Ishikawa (cell line): ENCODE measurements at regions not wholly inside any gene's neighbourhood (a gene's known extent, or its start where the extent isn't known, plus 50 kb on each side); places are given as distances from the start of the nearest gene placed in this dataset.

Experiments
- CEBPB ChIP-seq: IDR thresholded peaks from 2 replicates; pipeline ENCODE4 v1.6.1; 2012
- CREB1 ChIP-seq: IDR thresholded peaks from 2 replicates; pipeline ENCODE4 v1.6.1; 2012; ENCODE audit warnings: low read depth
- EGR1 ChIP-seq: IDR thresholded peaks from 2 replicates; pipeline ENCODE4 v1.6.1; 2012
- EP300 ChIP-seq: IDR thresholded peaks from 2 replicates; pipeline ENCODE4 v1.6.1; 2012; ENCODE audit warnings: borderline replicate concordance
- FOXM1 ChIP-seq: IDR thresholded peaks from 2 replicates; pipeline ENCODE4 v1.6.1; 2012; ENCODE audit warnings: low read depth, borderline replicate concordance
- NFIC ChIP-seq: IDR thresholded peaks from 2 replicates; pipeline ENCODE4 v1.6.1; 2012
- RAD21 ChIP-seq: IDR thresholded peaks from 2 replicates; pipeline ENCODE4 v1.6.1; 2012; ENCODE audit warnings: low read depth
- TAF1 ChIP-seq: IDR thresholded peaks from 2 replicates; pipeline ENCODE4 v1.6.1; 2012; ENCODE audit warnings: low read depth, mild to moderate bottlenecking
- TCF12 ChIP-seq: IDR thresholded peaks from 2 replicates; pipeline ENCODE4 v1.6.1; 2012; ENCODE audit warnings: low read depth
- TEAD4 ChIP-seq: IDR thresholded peaks from 2 replicates; pipeline ENCODE4 v1.6.1; 2012
- USF1 ChIP-seq: IDR thresholded peaks from 2 replicates; pipeline ENCODE4 v1.6.1; 2012
- YY1 ChIP-seq: IDR thresholded peaks from 2 replicates; pipeline ENCODE4 v1.6.1; 2012; ENCODE audit warnings: low read depth
- ZBTB7A ChIP-seq: IDR thresholded peaks from 2 replicates; pipeline ENCODE4 v1.6.1; 2012; ENCODE audit warnings: low read depth
- TF ChIP-seq, protein P1 (sequence below): IDR thresholded peaks from 2 replicates; pipeline ENCODE4 v1.6.1; 2012
- TF ChIP-seq, protein P2 (sequence below): IDR thresholded peaks from 2 replicates; pipeline ENCODE4 v1.6.1; 2012; ENCODE audit warnings: low read depth, mild to moderate bottlenecking

DNA sequence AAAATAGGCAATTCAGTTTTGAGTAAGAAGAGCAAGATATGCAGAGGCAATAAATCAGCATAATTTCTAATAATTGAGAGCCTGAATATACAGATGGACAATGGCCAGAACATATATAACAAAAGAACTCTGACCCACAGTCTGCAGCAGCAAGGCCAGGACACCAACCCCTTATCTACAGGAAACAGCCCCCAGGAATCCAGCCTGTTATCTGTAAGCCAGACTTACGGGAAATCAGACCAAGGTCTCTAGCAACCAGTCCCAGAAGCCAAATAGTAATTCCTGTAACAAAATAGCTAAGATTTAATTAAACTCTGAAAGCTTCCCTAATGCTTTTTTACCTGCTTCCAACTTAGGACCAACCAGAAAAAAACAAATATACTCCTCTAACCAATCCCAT lies 434.5 kb upstream of the GYPC start:
- TF ChIP-seq, protein P1, sequence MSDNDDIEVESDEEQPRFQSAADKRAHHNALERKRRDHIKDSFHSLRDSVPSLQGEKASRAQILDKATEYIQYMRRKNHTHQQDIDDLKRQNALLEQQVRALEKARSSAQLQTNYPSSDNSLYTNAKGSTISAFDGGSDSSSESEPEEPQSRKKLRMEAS = no peak
- TF ChIP-seq EGR1 = no peak
- no peak for TF ChIP-seq EP300
- no peak for TF ChIP-seq YY1
- no peak for TF ChIP-seq RAD21
- TF ChIP-seq ZBTB7A = no peak
- no peak for TF ChIP-seq TAF1
- TF ChIP-seq CEBPB = no peak
- TF ChIP-seq, protein P2, sequence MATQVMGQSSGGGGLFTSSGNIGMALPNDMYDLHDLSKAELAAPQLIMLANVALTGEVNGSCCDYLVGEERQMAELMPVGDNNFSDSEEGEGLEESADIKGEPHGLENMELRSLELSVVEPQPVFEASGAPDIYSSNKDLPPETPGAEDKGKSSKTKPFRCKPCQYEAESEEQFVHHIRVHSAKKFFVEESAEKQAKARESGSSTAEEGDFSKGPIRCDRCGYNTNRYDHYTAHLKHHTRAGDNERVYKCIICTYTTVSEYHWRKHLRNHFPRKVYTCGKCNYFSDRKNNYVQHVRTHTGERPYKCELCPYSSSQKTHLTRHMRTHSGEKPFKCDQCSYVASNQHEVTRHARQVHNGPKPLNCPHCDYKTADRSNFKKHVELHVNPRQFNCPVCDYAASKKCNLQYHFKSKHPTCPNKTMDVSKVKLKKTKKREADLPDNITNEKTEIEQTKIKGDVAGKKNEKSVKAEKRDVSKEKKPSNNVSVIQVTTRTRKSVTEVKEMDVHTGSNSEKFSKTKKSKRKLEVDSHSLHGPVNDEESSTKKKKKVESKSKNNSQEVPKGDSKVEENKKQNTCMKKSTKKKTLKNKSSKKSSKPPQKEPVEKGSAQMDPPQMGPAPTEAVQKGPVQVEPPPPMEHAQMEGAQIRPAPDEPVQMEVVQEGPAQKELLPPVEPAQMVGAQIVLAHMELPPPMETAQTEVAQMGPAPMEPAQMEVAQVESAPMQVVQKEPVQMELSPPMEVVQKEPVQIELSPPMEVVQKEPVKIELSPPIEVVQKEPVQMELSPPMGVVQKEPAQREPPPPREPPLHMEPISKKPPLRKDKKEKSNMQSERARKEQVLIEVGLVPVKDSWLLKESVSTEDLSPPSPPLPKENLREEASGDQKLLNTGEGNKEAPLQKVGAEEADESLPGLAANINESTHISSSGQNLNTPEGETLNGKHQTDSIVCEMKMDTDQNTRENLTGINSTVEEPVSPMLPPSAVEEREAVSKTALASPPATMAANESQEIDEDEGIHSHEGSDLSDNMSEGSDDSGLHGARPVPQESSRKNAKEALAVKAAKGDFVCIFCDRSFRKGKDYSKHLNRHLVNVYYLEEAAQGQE = no peak
- no peak for TF ChIP-seq TEAD4
- TF ChIP-seq NFIC = no peak

- TF ChIP-seq CEBPB (no peak), YY1 (no peak), EGR1 (no peak), TCF12 (no peak), ZBTB7A (no peak), FOXM1 (no peak), TAF1 (no peak), USF1 (no peak), EP300 (no peak), NFIC (no peak), RAD21 (no peak)
Observed at GRCh38 chr2:126222278-126222677, 433.7 kb upstream of the GYPC start.

GRCh38 chr2:126224776-126225175 lies 431.2 kb upstream of the GYPC start:
- no peak for TF ChIP-seq ZBTB7A
- TF ChIP-seq EGR1 = no peak
- no peak for TF ChIP-seq TCF12
- TF ChIP-seq EP300 = no peak
- no peak for TF ChIP-seq FOXM1
- TF ChIP-seq NFIC = no peak
- TF ChIP-seq, protein P1 = no peak

GRCh38 chr2:126227250-126227649 lies 428.7 kb upstream of the GYPC start:
- TF ChIP-seq EP300 (no peak), RAD21 (no peak), YY1 (no peak), CEBPB (no peak), NFIC (no peak), TAF1 (no peak), FOXM1 (no peak), ZBTB7A (no peak), USF1 (no peak), CREB1 (no peak), EGR1 (no peak)
- TF ChIP-seq, protein P1 = no peak
- TF ChIP-seq, protein P2 = no peak

DNA sequence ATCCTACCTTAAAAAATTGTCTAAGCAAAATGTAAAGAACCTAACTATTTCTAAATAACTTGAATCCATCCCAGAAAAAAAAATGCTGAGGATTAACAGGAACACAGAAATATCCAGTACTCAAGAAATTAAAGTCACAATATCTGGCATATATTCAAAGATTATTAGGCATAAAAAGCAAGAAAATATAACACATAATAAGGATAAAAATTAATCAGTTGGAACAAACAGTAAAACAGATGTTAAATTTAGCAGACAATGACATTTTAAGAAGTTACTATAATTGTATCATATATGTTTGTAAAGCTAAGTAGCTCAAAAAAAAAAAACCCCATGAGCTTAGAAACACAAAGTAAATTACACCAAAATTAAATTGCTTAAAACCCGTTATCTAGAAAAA lies 427.4 kb upstream of the GYPC start:
- TF ChIP-seq, protein P1 = no peak
- no peak for TF ChIP-seq TEAD4
- no peak for TF ChIP-seq TAF1
- no peak for TF ChIP-seq FOXM1
- TF ChIP-seq CEBPB = no peak
- TF ChIP-seq, protein P2 = no peak
